ENCODE measurements at regions not wholly inside any gene's neighbourhood (a gene's known extent, or its start where the extent isn't known, plus 50 kb on each side); places are given as distances from the start of the nearest gene placed in this dataset.

DNA sequence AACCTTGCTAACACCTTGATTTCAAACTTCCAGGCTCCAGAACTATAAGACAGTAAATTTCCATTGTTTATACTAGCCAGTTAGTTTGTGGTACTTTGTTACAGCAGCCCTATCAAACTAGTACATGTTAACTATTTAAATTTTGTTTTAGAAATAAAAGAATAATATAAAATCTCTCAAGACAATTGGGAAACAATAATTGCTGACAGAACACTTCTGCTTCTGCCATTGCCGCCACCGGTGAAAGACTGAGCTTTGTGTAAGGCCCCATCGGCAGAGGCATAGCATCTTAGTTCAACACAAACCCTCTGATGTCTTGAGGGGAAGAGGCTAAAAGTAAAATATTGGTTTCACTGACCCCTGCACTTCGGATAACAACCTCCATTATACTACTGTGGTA, 1607.1 kb upstream of the SEL1L start:
- TF ChIP-seq, protein P1, sequence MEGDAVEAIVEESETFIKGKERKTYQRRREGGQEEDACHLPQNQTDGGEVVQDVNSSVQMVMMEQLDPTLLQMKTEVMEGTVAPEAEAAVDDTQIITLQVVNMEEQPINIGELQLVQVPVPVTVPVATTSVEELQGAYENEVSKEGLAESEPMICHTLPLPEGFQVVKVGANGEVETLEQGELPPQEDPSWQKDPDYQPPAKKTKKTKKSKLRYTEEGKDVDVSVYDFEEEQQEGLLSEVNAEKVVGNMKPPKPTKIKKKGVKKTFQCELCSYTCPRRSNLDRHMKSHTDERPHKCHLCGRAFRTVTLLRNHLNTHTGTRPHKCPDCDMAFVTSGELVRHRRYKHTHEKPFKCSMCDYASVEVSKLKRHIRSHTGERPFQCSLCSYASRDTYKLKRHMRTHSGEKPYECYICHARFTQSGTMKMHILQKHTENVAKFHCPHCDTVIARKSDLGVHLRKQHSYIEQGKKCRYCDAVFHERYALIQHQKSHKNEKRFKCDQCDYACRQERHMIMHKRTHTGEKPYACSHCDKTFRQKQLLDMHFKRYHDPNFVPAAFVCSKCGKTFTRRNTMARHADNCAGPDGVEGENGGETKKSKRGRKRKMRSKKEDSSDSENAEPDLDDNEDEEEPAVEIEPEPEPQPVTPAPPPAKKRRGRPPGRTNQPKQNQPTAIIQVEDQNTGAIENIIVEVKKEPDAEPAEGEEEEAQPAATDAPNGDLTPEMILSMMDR (IDR thresholded peaks at IDR 0.05; ENCODE audit: insufficient read depth, low read length), result no peak
- TF ChIP-seq POLR2AphosphoS5 (IDR thresholded peaks at IDR 0.05; ENCODE audit: low read depth), result no peak
